ENCODE measurements at regions not wholly inside any gene's neighbourhood (a gene's known extent, or its start where the extent isn't known, plus 50 kb on each side); places are given as distances from the start of the nearest gene placed in this dataset.

DNA sequence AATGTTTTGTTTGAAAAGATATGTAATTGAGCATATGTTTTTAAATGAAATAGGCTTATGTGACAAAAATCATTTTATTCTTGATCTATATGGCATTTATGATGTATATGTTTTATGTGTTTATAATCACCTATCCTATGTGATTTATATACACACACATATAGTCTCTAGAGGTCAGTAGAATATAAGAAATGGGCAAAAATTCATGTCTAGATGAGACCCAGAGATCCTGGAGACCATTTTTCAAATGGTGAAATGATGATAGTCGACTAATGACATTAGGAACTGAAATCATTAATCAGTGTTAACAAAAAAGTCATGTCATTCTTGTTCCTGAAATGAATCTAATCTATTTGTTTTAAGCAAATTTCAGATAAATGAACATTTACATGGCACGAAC is 709.2 kb upstream of the WWC1 start:
- TF ChIP-seq, protein P1, sequence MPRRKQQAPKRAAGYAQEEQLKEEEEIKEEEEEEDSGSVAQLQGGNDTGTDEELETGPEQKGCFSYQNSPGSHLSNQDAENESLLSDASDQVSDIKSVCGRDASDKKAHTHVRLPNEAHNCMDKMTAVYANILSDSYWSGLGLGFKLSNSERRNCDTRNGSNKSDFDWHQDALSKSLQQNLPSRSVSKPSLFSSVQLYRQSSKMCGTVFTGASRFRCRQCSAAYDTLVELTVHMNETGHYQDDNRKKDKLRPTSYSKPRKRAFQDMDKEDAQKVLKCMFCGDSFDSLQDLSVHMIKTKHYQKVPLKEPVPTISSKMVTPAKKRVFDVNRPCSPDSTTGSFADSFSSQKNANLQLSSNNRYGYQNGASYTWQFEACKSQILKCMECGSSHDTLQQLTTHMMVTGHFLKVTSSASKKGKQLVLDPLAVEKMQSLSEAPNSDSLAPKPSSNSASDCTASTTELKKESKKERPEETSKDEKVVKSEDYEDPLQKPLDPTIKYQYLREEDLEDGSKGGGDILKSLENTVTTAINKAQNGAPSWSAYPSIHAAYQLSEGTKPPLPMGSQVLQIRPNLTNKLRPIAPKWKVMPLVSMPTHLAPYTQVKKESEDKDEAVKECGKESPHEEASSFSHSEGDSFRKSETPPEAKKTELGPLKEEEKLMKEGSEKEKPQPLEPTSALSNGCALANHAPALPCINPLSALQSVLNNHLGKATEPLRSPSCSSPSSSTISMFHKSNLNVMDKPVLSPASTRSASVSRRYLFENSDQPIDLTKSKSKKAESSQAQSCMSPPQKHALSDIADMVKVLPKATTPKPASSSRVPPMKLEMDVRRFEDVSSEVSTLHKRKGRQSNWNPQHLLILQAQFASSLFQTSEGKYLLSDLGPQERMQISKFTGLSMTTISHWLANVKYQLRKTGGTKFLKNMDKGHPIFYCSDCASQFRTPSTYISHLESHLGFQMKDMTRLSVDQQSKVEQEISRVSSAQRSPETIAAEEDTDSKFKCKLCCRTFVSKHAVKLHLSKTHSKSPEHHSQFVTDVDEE (CRISPR knock-in tag; IDR thresholded peaks at IDR 0.05), result no peak
- TF ChIP-seq, protein P2, sequence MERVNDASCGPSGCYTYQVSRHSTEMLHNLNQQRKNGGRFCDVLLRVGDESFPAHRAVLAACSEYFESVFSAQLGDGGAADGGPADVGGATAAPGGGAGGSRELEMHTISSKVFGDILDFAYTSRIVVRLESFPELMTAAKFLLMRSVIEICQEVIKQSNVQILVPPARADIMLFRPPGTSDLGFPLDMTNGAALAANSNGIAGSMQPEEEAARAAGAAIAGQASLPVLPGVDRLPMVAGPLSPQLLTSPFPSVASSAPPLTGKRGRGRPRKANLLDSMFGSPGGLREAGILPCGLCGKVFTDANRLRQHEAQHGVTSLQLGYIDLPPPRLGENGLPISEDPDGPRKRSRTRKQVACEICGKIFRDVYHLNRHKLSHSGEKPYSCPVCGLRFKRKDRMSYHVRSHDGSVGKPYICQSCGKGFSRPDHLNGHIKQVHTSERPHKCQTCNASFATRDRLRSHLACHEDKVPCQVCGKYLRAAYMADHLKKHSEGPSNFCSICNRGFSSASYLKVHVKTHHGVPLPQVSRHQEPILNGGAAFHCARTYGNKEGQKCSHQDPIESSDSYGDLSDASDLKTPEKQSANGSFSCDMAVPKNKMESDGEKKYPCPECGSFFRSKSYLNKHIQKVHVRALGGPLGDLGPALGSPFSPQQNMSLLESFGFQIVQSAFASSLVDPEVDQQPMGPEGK (CRISPR knock-in tag; IDR thresholded peaks at IDR 0.05; ENCODE audit: borderline replicate concordance), result no peak
- TF ChIP-seq ARNTL (CRISPR knock-in tag; IDR thresholded peaks at IDR 0.05; ENCODE audit: borderline replicate concordance, low read depth), result no peak
- no peak for TF ChIP-seq ZFP30 (CRISPR knock-in tag; IDR thresholded peaks at IDR 0.05)
- no peak for TF ChIP-seq CSDC2 (CRISPR knock-in tag; IDR thresholded peaks at IDR 0.05)

Data from SK-N-SH treated with all-trans-retinoic acid at 6 μM for 48 hours (cell line).